C4-2B (cell line): ENCODE measurements at regions not wholly inside any gene's neighbourhood (a gene's known extent, or its start where the extent isn't known, plus 50 kb on each side); places are given as distances from the start of the nearest gene placed in this dataset.

Experiments used
- ZFX ChIP-seq: fragments of 450-650 bp; IDR thresholded peaks from 2 replicates; pipeline ENCODE4 v1.6.1; 2017
- TF ChIP-seq, protein P1 (sequence below): fragments of 450-650 bp; conservative IDR thresholded peaks from 2 replicates; pipeline ENCODE4 v1.5.1; 2017; ENCODE audit warnings: mild to moderate bottlenecking

DNA sequence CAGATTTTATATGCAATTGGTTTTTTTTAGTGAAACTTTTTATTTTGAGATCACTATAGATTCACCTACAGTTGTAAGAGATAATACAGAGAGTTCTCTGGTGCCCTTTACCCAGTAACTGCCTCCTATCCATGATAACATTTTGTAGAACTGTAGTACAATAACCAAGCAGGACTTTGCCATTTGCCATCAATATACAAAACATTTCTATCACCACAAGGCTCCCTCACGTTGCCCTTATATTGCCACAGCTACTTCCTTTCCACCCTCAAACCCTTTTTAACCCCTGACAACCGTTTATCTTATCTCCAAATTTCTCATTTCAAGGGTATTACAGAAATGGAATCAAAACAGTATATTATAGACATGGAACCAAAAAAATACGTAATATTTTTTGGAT lies 130.7 kb upstream of the GOLGA6L4 start:
- TF ChIP-seq, protein P1, sequence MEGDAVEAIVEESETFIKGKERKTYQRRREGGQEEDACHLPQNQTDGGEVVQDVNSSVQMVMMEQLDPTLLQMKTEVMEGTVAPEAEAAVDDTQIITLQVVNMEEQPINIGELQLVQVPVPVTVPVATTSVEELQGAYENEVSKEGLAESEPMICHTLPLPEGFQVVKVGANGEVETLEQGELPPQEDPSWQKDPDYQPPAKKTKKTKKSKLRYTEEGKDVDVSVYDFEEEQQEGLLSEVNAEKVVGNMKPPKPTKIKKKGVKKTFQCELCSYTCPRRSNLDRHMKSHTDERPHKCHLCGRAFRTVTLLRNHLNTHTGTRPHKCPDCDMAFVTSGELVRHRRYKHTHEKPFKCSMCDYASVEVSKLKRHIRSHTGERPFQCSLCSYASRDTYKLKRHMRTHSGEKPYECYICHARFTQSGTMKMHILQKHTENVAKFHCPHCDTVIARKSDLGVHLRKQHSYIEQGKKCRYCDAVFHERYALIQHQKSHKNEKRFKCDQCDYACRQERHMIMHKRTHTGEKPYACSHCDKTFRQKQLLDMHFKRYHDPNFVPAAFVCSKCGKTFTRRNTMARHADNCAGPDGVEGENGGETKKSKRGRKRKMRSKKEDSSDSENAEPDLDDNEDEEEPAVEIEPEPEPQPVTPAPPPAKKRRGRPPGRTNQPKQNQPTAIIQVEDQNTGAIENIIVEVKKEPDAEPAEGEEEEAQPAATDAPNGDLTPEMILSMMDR: no peak
- no peak for TF ChIP-seq ZFX
